HFF-Myc (cell line): ENCODE measurements at regions not wholly inside any gene's neighbourhood (a gene's known extent, or its start where the extent isn't known, plus 50 kb on each side); places are given as distances from the start of the nearest gene placed in this dataset.

Source experiments
- DNase-seq: peaks from one replicate; pipeline ENCODE4 v3.0.0-alpha.2; 2011; ENCODE audit warnings: low read depth; ENCODE audit errors: extremely low read depth
- H3K4me3 ChIP-seq: replicated peaks from 2 replicates; pipeline ENCODE4 v1.5.1; 2011; ENCODE audit warnings: low read depth, mild to moderate bottlenecking, control low read depth, low read length
- TF ChIP-seq, protein P1 (sequence below): IDR thresholded peaks from 2 replicates; pipeline ENCODE4 v1.5.1; 2012; ENCODE audit warnings: mild to moderate bottlenecking, low read depth, low read length, control low read depth; ENCODE audit errors: missing control alignments

DNA sequence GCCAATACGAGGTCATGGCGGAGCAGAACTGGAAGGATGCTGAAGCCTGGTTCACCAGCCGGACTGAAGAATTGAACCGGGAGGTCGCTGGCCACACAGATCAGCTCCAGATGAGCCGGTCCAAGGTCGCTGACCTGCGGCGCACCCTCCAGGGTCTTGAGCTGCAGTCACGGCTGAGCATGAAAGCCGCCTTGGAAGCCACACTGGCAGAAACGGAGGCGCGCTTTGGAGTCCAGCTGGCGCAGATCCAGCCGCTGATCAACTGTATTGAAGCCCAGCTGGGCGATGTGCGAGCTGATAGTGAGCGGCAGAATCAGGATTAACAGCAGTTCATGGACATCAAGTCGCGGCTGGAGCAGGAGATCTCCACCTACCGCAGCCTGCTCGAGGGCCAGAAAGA is 296.9 kb downstream of the OGFRL1 start:
- H3K4me3 ChIP-seq, result no peak overlapping the region
- TF ChIP-seq, protein P1, sequence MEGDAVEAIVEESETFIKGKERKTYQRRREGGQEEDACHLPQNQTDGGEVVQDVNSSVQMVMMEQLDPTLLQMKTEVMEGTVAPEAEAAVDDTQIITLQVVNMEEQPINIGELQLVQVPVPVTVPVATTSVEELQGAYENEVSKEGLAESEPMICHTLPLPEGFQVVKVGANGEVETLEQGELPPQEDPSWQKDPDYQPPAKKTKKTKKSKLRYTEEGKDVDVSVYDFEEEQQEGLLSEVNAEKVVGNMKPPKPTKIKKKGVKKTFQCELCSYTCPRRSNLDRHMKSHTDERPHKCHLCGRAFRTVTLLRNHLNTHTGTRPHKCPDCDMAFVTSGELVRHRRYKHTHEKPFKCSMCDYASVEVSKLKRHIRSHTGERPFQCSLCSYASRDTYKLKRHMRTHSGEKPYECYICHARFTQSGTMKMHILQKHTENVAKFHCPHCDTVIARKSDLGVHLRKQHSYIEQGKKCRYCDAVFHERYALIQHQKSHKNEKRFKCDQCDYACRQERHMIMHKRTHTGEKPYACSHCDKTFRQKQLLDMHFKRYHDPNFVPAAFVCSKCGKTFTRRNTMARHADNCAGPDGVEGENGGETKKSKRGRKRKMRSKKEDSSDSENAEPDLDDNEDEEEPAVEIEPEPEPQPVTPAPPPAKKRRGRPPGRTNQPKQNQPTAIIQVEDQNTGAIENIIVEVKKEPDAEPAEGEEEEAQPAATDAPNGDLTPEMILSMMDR, result no peak
- no peak for DNase-seq

DNA sequence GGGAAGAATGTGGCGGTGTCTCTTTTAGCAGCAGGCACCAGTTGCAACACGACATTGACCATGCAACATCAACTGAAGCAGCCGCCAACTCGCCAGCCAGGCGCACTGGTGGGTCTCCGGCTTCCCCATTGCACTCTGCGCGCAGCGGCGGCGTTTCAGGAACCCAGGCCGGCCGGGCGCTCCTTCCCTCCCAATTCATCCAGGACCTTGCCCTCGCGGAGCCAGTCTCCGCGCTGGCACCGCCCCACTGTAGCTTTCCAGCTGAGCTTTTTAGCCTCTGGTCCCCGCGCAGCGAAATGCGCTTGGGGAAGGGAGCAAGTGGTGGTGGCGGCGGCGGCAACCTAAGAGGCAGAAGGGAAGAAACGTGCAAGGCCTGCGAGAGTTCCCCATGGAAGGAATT is 297.9 kb upstream of the RIMS1 start:
- TF ChIP-seq, protein P1, result no peak
- H3K4me3 ChIP-seq, result no peak overlapping the region
- no peak for DNase-seq

DNA sequence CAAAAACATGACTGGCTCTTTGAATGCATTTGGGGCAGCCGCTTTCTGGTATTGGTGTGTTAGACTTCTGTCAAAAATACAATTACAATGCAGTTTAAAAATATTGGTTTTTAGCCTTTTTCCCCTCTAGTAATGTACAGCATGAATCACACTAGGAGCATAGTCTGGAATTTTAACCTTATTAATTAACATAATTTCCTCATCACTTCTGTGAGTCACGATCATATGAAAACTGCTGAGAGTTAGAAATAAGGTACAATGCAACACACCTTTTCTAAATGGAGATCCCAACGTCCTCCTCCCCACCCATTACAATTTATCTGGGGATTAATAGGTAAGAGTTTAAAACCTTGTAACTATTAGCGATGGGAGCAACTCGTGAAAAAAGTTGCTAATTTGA is 297.1 kb upstream of the RIMS1 start:
- no peak for DNase-seq
- H3K4me3 ChIP-seq, result no peak overlapping the region
- TF ChIP-seq, protein P1, result no peak

DNA sequence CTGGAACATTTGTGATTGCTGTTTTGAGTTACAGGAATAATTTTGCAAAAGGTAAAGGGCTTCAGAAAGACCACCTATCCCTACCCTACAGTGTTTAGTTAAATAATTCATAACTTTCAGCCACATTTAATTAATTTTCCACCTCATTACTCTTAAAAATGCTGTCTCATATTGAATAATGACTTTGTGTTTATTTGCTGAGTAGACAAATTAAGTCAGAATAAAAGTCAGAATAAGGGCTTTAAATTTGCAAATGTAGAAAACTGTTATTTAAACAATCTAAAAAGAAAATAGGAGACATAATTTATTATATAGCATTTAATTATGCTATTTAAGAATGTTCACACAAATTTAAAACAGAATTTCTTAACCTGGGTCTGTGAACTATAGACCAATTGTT is 293.7 kb upstream of the RIMS1 start:
- TF ChIP-seq, protein P1, result no peak
- DNase-seq, result no peak
- H3K4me3 ChIP-seq, result no peak overlapping the region

DNA sequence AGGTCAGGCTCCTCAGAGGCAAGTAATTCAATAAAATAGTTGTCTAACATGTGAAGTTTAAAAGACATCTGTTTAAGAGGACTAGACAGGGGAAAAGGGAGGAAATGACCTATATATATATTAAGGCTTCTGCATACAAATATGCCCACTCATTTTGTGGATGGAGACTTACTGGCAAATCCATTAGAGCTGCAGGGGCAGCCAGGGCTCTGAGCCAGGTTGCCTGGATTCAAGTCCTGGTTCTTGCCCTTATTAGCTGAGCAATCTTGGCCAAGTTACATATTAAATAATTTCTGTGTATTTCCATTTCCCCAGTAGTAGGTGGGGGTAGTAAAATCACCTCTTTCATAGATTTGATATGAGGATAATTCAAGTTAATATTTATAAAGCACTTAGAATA is 287.0 kb upstream of the RIMS1 start:
- no peak for DNase-seq
- no peak overlapping the region for H3K4me3 ChIP-seq
- TF ChIP-seq, protein P1, result no peak

DNA sequence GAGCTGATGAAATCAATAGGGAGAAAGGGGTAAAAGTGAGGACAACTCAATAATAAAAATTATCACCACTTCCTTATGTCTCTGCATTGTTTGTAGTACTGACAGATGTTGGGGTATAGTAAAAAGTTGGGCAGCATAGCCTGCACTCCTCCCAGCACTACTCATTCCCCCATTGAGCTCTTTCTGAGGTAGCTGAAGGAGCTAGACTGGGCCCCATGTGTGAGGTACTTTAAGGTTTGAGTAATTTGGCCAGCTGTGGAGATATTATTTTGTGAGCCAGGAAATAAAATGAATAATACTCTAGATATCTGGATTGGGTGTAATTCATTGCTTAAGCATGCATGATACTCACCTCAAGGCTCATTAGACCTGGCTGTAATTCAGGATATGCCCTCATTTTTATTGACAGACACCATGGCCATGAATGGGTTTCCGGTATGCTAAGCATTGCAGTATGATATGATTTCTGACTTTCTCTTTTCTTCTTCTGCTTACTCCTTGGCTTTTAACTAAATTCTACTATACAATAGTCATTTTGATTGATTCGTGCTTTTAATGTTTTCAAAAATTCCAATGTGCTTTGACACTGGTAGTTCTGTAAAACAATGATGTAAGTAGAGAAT is 283.9 kb upstream of the RIMS1 start:
- no peak overlapping the region for H3K4me3 ChIP-seq
- TF ChIP-seq, protein P1, result no peak
- no peak for DNase-seq

DNA sequence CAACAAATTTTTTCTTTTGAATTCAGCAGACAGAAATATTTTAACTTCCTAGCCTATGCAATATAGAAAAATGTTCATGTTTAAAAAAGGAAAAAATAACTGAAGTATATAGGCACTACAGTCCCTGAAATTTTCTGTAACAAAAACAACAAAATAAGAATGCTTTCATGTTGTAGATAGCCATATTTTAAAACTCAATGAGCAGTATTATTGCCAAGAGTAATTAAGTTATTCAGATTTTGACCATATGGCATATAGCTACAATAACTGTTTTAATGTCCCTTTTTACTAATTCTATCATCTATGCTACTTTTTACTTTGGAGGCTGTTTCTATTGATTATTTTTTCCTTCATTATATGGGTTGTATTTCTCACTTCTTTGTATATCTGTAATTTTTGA is 283.3 kb upstream of the RIMS1 start:
- DNase-seq, result no peak
- H3K4me3 ChIP-seq, result no peak overlapping the region
- TF ChIP-seq, protein P1, result no peak
